ENCODE measurements at regions not wholly inside any gene's neighbourhood (a gene's known extent, or its start where the extent isn't known, plus 50 kb on each side); places are given as distances from the start of the nearest gene placed in this dataset.

DNA sequence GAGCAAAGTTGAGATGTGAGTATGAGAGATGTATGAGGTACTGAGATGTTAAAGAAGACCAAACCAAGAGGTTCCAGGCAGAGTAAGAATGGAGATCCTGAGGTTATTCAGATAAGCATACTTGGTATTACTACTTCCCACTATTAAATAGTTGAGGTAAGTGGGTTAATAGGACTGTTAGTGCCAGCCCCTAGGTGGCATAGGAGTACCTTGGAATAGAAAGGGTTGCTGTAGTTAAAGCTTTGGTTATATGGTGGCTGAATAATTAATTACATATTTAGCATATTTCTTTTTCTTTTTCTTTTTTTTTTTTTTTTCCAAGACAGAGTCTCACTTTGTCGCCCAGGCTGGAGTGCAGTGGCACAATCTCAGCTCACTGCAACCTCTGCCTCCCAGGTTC is 397.9 kb upstream of the TMPRSS15 start:
- in situ Hi-C loops (cut with MboI) = no loop called here
- no peaks in the 10 kb centered on the region for H3K27me3 ChIP-seq (ENCODE audit: control insufficient read depth in 2 of 2, insufficient read depth in 2 of 2, low read length in 2 of 2)
- H2AFZ ChIP-seq (ENCODE audit: low read depth, low read length) = no peak overlapping the region
- H3K4me3 ChIP-seq = no peak overlapping the region
- no peak for FAIRE-seq
- no peaks in the 10 kb centered on the region for H3K79me2 ChIP-seq (ENCODE audit: control insufficient read depth, insufficient read depth, low read length)
- no peaks in the 10 kb centered on the region; the same call in 1 of the 2 replicates for H3K9me3 ChIP-seq (replicated peaks; ENCODE audit: control insufficient read depth, insufficient read depth, low read depth, low read length)
- CTCF ChIA-PET (ENCODE audit: low intra/inter-chr PET ratio) = no interaction called here
- no peak for DNase-seq (ENCODE audit: extremely low read depth in 1 of 4, low spot score in 3 of 4)
- POLR2A ChIA-PET = no interaction called here
- no peak overlapping the region for H3K27ac ChIP-seq (ENCODE audit: extremely low read depth, low read depth, low read length)
- BruUV-seq (replicated peaks) = no TSS peak
- H3K9ac ChIP-seq (ENCODE audit: insufficient read depth in 1 of 2, low read depth in 2 of 2, low read length in 2 of 2) = no peak overlapping the region
- no peaks in the 10 kb centered on the region for H3K9me1 ChIP-seq (ENCODE audit: control insufficient read depth, insufficient read depth, low read length)
- H3K4me2 ChIP-seq (ENCODE audit: insufficient read depth, low read length) = no peak overlapping the region
- H3K4me1 ChIP-seq (replicated peaks in 1 of 2; ENCODE audit: control insufficient read depth in 2 of 2, insufficient read depth in 2 of 2, low read length in 2 of 2) = no peaks in the 10 kb centered on the region
- H3K36me3 ChIP-seq (ENCODE audit: control insufficient read depth, insufficient read depth, low read length) = no peaks in the 10 kb centered on the region
- no CpG with 5 or more reads among the region's 1 CpG for WGBS (ENCODE audit: insufficient coverage, low coverage, missing lambda C conversion rate)
- intact Hi-C loops (cut with micrococcal nuclease) = no loop called here
- no peaks in the 10 kb centered on the region for H4K20me1 ChIP-seq (replicated peaks; ENCODE audit: control insufficient read depth, insufficient read depth, low read length)
- no peak for ATAC-seq
- TF ChIP-seq KAT7 (CRISPR knock-in tag; IDR thresholded peaks at IDR 0.05; ENCODE audit: borderline replicate concordance) (no peak), SNIP1 (IDR thresholded peaks at IDR 0.05; ENCODE audit: low read depth) (no peak), RBFOX2 (IDR thresholded peaks at IDR 0.05; ENCODE audit: low read depth, low read length) (no peak), REST (IDR thresholded peaks at IDR 0.05; ENCODE audit: borderline replicate concordance) (no peak), REST (CRISPR knock-in tag; IDR thresholded peaks at IDR 0.05; ENCODE audit: low read depth) (no peak), ZNF274 (IDR thresholded peaks at IDR 0.05; ENCODE audit: borderline replicate concordance, low read depth, low read length) (no peak), GTF2E2 (tag; IDR thresholded peaks at IDR 0.05) (no peak), ATF7 (IDR thresholded peaks at IDR 0.05) (no peak), CREM (IDR thresholded peaks at IDR 0.05; ENCODE audit: low read depth) (no peak), ZNF232 (CRISPR knock-in tag; IDR thresholded peaks at IDR 0.05) (no peak), MXI1 (IDR thresholded peaks at IDR 0.05; ENCODE audit: low read depth, low read length) (no peak), FOXA3 (CRISPR knock-in tag; conservative IDR thresholded peaks at IDR 0.05 in 1 of 2, IDR thresholded peaks at IDR 0.05 in 1 of 2) (no peak), EP400 (IDR thresholded peaks at IDR 0.05) (no peak), NFXL1 (CRISPR knock-in tag; IDR thresholded peaks at IDR 0.05) (no peak), NFRKB (IDR thresholded peaks at IDR 0.05; ENCODE audit: low read depth) (no peak)
- TF ChIP-seq, protein P1, sequence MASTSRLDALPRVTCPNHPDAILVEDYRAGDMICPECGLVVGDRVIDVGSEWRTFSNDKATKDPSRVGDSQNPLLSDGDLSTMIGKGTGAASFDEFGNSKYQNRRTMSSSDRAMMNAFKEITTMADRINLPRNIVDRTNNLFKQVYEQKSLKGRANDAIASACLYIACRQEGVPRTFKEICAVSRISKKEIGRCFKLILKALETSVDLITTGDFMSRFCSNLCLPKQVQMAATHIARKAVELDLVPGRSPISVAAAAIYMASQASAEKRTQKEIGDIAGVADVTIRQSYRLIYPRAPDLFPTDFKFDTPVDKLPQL (IDR thresholded peaks at IDR 0.05; ENCODE audit: extremely low read depth, insufficient read length) = no peak

Data from K562 (cell line).